ENCODE measurements at regions not wholly inside any gene's neighbourhood (a gene's known extent, or its start where the extent isn't known, plus 50 kb on each side); places are given as distances from the start of the nearest gene placed in this dataset.

- DNase-seq = no peak
Observed at GRCh38 chr1:30819244-30819571, 61.6 kb upstream of the LAPTM5 start.

GRCh38 chr1:30818568-30819243 lies 61.1 kb upstream of the LAPTM5 start:
- no peak for DNase-seq

DNA sequence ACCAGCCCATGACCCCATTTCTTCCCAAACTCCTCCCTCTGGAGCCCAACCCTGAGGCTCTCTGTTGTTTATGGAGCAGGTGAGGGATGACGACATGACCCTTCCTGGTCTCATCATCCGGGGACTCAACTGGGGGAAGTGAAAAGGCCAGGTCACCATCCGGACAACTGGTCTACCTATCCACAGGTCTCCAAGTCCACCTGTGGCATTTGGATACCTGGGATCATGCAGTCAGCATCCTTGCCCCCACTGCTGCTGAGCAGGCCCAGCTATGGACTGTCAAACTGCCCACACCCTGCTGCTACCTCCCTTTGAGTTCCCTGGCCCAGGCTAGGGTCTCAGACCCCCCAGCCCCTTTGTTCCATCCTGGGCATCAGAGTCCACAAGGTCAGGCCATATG lies 60.0 kb upstream of the LAPTM5 start:
- DNase-seq = no peak

- no peak for DNase-seq
Observed at GRCh38 chr1:30817077-30817438, 59.5 kb upstream of the LAPTM5 start.

- DNase-seq = peak; percentile 50
Observed at GRCh38 chr1:30816211-30817076, 58.9 kb upstream of the LAPTM5 start.

DNA sequence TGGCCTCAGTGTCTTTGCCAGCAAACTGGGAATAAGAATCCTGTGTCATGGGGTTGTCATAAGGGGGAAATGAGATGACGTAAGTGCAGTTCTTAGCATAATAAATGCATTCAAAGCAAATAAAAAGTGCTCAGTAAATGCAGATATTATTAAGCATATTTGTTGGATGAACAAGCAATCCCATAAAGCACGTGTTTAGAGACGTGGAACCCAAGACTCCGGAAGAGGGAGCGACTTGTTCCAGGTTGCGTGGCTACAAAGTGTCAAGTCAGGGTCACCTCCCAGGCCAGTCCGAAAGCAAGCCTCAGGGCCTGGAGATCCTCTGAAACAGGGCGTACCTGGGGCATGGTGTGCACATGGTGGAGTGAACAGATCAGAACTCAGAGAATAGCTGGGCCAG lies 58.0 kb upstream of the LAPTM5 start:
- DNase-seq = no peak

GRCh38 chr1:30814292-30814691 lies 56.7 kb upstream of the LAPTM5 start:
- no peak for DNase-seq

DNA sequence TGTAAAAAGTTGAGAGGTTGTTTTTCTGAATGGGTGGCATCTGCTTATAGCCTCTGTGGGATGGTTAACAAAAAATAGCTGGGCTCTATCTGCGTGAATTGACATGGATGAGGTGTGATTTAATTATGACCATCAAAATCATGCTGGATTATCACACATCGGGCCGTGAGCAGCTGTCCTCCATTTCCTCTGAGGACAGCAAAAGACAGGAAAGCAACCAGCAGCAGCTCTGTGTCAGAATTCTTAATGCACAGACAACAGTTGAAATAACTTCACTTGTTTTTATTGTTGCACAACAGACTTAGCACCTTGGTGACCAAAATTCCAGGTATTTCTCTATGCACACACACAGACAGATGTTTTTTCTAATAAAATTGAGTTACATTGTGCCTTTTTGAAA lies 54.5 kb upstream of the LAPTM5 start:
- no peak for DNase-seq

DNA sequence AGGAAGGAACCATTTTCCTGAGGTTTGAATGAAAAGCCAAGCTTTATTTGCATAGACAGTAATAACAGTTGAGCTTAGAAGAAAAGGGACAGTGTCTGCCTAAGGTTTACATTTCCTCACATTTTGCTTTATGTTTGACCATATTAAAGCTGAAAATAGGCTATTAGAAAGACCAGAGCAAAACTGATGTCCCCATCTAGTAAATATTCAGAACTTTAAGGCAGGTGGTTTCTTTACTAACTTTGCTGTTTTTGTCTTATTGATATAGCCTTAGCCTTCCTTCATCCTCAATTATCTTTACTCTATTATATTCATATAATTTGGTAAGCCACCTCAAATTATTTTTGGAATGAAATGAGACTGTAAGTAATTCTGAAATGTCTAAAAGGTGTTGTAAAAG lies 53.6 kb upstream of the LAPTM5 start:
- no peak for DNase-seq

DNA sequence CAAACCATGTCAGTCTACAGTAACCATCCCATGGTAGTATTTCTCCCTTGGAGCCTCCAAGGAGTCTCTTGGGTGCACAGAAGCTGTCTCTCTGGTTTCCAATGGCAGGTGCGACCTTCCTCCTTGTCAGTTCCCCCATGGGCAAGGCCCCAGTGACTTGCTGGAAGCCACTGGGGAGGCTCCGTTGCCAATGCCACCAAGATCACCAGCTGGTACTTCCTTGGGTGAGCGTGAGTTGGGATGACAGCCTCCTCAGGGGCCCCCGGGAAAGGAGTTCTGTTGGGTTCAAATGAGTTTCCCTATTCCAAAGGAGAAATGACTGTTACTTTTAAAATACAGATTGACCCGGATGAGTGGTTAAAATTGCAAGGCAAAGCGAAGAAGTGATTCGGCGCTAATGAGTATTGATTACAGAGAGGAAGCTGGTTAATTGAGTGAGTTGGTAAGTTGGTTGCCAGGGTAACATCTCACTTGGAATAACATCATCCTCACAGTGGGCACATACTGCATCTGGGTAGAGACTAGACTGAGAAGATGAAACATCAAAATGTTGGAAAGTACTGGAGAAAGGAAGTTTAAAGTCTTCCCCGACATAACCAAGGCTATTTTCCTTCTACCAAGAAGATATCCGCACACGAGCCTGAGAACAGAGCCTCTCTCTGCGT lies 53.0 kb upstream of the LAPTM5 start:
- no peak for DNase-seq

- DNase-seq = peak; percentile 60
Observed at GRCh38 chr1:30809514-30810263, 52.1 kb upstream of the LAPTM5 start.

GRCh38 chr1:30808067-30808662 lies 50.6 kb upstream of the LAPTM5 start:
- DNase-seq = no peak

DNA sequence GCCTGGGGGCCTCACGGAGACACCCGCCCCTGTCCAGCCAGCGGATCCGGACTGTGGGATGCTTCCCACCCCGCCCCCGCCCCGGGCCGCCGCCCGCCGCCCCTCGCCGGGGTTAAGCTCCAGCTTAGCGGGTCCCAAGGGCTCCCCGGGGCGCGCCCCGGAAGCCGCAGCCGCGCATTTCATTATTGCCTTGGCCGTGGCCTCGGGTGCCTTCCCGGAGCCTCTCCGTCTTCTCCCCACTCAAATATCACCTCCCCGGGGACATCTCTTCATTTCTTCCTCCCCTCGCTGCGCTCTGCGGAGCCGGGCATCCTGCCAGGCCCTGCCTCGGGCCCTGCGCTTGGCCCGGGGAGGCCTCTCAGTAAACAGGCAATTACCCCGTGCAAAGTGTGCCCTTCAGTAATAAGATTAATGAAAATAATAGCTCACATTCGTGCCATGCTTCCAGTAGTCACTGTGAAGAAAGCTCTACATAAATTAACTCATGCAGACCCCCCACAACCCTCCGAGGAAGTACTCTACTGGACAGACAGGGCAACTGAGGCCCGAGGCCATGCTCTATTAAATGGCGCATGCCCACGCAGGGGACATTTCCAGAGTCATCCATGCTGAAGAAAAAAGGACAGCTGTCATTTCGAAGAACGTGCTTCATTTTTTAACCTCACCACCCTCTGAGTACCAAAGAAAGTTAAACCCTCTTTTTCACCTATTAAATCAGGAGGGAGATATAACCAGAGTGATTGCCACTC lies 49.9 kb upstream of the LAPTM5 start:
- DNase-seq = no peak

Data from dermis blood vessel endothelial cell (primary cell).